Activated gamma-delta T cell treated with Interleukin-2 at 50 U/mL for 16 hours (primary cell): ENCODE measurements at regions not wholly inside any gene's neighbourhood (a gene's known extent, or its start where the extent isn't known, plus 50 kb on each side); places are given as distances from the start of the nearest gene placed in this dataset.
A peak's percentile ranks its signal among the peaks of the same experiment; 100 is the strongest.

Experiments
- DNase-seq: peaks from one replicate; pipeline ENCODE4 v3.0.0-alpha.2; 2020

DNA sequence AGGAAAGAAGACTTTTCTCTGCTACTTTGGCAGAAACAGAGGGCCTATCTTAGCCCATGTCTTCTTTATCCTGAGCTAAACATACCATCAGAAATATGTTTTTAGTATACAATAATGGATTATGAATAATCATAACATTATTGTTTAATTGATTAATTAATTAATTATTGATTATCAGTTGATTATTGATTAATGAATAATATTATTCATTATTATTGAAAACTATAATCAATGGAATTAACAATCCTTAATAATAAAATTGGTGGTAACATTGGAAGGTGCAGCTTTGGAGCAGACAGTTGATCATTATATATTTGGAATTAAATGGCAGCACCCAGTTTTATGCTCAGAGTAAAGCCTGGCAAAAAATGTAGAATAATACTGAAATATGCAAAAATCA, 655.9 kb upstream of the ARGLU1 start:
- no peak for DNase-seq

DNA sequence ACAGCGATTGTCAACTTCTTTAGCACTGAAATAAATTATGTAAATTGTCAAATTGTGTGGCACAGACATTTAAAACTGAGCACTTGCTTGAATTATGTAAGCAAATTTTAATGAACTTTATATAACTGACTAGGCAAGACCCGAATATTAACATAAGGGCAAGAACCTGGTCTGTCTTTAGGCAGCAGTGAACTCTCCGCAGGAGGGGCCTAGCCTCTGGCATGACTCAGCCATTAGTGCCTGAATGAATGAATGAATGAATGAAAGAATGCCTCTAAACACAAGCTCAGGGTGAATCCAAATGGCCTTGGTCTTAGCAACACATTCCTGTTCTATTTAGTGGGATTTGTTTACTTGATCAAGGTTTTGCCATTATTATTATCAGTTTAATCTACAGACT, 654.7 kb upstream of the ARGLU1 start:
- no peak for DNase-seq

DNA sequence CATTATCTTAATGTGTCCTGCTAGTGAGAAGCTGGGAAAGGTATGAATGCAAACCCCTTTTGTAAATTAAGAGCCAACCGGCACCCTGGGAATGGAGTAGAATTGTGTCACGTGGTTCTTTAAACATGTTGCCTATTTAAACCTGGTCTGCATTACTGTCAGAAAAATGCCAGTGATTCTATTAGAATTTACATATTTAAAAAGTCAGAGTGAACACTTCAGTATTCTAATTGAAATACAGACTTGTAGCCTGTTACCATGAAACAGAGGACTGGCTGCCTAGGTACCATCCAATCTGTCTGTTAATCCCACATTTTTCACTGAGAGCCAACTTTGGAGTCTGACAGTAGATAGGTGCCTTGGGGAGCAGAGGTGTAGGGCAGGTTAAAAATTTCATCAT, 652.3 kb upstream of the ARGLU1 start:
- DNase-seq, result no peak

DNA sequence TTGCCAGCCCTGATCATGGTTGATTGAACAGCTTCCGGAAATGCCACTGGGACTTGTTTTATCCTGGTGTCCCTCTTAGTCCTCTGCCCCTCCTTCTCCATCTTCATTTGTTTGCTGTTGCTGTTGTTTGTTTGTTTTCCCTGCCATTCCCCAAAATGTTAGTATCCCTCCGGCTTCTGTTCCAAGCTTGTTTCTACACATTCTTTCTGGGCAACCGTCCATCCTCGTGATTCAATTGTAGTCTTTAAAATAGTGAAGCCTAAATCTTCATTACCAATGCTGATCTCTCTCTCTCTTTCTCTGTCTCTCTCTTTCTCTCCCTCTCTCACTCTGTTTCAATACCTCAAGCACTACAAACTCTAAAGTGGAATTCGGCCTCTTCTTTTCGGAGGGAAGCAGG, 649.3 kb upstream of the ARGLU1 start:
- no peak for DNase-seq

DNA sequence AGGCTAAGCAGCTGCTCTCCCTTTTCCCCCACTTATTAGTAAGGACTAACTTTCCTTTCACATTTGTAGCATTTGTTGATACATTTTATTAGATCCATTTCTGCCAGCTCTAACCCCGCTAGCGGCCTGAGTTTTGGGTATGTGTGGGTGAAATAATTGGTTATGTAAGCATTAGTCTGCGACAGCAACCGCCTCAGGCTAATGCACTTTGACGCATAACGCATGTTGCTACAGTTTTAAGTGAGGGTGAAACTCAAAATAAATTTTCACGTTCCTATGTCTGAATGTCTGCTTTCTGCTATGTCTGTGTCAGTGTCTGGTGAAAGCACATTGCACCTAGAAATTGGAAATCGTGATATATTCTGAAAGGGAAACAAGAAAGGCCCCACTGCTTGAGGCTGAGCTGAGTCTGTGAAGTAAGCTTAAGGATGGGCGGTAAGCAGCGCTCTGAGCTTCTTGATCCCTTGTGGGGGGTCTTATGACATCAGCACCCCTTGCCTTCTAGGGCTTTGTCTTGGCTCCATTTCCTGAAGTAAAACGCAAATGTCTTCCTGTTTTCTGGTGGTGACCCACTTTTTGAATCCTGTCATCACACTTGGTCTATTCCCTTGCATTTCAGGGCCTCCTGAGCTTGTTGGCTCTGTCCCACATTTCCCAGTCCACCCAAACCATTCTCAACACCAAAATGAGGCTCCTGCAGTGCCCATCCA, 648.3 kb upstream of the ARGLU1 start:
- no peak for DNase-seq

DNA sequence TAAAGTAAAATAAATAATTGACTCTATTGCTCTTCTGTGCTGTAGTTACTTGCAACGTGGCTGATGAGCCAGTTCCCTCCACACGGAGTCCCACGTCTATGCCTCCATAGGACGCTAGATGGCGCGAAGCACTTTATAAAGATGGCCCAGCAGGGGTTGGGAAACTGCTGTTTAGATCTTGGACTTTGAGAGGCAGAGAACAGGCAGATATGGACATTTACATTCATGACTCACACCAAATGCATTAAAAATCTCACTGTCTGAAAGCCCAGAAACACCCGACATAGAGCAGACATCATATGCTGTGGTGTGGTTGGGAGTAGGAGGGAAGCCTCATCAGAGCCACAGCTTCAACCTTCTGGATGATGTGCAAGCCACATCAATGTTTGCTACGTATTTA, 643.1 kb upstream of the ARGLU1 start:
- DNase-seq, result peak; percentile 12

DNA sequence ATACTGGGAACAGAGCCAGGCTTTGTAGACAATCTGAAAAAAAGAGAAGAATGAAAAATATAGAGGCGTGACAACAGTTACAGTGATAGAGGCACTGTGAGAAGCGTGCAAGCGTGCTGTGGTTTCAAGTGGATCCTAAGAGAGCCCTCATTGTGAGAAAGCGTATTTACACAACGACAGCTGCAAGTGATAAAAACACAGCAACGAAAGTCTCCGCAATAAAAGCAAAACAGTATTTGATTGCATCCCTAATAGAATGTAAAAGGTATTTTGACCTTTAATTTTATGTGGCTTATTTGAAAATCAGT, 642.7 kb upstream of the ARGLU1 start:
- no peak for DNase-seq

DNA sequence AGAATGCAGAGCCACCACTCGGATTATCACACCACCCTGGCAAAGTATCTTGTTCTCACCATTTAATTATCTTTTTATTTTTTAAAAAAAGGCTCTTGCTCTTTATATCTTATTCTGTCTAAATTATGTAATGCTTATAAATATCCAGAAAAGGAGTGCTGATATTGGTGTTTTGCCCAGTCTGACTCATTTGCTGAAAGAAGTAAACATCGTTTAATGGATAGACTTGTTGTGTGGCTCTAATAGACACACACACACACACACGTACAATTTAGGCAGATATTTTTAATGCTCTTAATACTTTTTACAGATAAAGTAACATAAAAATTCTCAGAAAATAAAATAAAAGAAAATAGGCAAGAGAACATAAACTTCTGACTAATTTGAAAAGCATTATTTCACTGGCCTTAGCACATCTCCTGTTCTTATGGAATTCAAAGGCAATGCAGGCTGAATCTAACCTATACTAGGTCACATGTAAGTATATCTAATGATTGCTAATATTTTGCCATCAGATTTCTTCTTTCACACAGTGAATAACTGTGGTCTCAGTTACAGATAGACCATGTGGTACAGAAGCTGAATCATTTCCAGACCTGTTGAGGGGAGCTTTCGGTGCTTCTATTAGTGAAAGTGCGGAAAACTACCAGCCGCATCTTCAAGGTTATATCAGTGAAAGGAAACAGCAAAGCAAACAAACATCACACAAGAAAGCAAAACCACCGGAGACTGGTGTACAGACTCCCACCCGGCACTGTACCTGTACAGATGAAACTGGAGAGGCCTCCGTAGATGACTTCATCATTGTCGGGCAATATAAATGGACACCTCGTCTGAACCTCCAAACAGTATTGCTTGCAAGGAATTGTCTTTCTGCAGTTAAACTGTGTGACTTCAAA, 642.1 kb upstream of the ARGLU1 start:
- no peak for DNase-seq

DNA sequence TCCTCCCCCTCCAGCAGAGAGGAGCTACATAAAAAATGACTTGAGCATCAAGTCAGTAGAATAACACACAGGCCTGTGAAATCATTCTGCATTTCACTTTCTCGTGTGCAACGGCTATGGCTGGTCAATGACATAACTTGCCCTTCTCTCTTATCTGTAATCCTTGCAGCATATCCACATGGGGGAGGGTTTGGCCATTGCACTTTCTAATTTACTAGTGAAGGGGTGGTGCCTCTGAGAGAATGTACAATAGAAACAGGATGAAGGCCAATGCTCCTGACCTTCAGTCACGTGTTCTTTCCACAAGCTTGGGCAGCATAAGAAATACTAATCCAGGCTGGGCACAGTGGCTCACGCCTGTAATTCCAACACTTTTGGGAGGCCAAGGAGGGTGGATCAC, 641.0 kb upstream of the ARGLU1 start:
- DNase-seq, result no peak

DNA sequence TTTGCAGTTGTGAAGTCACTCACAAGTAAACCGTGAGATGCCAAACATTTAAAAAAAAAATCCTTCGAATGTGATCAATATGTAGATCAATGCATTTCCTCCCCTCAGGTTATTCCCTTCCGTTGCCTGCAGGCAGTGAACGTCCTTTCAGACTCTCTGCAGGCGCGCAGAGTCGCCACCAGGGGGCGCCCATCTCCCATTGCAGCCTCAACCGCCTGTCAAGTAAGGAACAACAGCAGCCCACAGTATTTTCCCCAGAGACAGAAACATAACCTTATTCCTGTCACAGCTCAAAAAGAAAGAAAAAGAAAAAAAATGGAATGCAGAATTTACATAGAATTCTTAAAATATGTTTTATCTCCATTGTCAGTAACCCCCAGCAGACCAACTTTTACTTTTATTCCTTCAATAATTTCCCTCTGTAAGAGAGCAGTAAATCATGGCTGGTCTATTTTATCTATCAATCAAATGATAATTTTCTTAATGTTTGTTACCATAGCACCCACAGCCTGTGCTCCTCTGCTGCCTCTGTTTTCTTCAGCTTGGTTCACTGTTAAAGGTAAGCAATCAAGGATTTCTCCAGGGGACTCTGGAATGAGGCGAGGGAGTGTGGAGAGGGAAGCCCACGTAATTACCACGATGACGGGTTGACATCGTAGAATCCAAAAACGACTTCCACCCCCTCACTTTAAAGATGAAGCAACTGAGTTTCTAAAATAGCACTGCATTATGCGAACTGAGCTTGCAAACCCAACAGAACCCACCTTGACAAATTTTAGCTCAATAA, 637.6 kb upstream of the ARGLU1 start:
- DNase-seq, result peak; percentile 42

DNA sequence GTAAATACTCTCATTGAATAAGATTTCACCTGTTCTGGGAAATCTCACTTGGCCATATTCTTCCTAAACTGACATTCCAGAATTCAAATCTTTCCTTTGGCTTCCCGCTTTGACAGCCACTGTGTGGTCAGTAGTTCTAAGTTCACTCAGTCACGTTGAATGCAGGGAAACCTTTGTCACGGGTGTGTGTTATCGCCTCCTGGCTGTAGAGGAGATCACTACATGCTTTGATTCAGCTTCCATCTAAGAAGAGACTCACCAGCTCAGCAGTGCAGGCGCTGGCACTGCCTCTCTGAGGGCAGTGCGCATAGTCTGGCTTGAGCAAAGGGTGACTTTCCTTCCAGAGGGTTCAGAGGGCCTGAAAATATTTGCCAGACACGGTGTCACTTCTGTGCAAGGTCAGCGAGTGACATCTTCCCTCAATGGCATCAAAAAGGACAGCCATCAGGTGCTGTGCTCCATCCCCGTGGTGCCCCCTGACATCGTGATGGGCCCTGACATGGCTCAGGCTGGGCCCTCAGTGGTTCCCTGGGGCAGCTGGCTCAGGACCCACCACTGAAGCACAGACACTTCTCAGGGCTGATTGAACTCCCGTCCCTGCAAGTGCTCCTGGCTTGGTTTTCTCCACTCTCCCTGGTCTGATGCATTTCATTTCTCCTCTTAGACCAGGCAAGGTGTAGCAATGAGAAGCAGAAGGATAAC, 635.4 kb upstream of the ARGLU1 start:
- DNase-seq, result no peak

DNA sequence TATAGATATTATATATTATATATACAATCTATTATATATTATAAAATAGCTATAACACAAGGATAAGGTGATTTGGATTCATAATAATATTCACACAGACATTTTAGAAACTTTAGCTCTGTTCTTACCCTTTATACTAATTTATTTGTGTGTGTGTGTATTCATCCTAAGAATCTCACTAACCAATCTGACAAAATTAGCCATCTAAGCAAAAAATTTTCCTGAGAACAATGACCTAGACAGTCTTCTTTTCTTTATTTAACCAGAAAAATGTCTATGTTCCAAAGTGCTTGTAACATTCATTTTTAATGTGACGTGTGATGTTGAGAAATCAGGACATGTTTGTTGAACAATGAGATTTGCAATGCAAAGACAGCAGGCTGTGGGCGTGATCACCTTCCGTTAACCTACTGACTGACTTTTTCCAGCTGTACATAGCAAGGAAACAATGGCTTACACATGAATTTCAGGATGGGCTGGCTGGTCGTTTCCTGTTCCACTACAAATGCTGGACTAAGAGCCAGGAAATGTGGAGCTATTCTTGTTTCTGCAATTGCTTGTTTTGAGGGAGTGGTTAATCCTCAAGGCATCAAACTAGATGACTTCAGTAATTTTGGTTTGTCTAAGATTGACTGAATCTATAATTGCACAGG, 634.6 kb upstream of the ARGLU1 start:
- DNase-seq, result no peak

DNA sequence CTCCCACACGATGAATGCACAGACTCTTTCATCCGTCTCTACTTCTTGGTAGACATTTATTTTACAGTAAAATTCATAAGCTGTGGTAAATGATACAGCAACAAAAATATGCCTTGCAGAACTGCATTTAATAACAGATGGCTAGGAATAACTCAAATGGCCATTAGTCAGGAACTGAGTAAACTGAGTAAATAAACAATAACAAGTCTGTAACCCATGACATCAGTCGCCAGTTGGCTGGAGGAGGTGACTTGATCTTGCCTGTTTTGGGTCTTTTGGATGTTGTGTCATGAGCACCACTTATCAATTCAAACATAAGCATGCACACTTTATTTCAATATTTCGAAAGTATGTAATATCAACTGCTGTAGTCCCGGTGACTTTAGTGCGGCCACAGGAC, 632.6 kb upstream of the ARGLU1 start:
- no peak for DNase-seq

DNA sequence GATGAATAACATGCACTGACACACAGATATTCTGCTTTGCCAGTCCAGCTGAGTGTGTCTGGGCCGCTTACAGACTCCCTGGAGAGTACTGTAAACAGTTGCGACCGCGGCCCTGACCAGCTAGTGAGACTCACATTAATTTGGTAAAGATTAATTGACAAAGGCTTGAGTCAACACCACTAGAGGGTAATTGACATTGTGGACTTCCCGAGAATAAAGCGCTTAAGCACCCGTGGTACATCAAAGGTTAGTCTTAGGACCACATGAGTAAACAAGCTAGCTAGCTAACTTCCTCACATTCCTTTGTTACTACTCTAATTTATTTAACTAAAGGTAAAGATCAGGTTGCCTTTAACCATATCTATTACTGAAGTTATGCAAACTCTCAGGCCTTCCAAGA, 624.4 kb upstream of the ARGLU1 start:
- DNase-seq, result no peak

DNA sequence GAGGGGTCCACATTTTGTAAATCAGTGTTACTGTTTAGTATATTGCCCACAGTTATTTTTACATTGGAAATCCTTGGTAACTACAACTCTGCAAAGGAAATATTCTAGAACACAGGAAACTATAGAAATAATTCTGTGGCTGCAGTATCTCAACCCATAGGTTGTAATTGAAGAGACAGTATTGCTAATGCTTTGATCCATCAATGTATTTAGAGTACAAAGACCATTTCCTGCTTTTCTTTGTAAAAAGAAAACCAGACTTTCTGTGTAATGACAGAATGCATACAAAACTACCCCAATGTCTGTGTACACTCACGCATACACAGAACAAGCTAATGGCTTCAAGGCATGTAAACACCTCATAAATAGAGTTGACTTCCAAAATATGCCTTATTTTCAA, 622.1 kb upstream of the ARGLU1 start:
- no peak for DNase-seq

DNA sequence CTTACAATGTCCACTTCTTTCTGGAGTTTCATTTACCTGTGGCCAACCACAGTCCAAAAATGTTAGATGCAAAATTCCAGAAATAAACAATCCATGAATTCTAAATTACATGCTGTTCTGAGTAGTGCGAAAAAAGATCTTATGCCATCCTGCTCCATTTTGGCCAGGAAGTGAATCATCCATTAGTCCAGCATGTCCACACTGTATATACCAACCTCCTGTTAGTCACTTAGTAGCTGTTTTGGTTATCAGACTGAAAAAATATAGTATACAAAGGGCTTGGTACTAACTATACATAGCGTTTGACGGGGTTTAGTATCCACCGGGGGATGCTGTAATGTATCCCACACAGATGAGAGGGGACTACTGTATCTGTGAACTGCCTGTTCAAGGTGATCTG, 618.0 kb upstream of the ARGLU1 start:
- no peak for DNase-seq

DNA sequence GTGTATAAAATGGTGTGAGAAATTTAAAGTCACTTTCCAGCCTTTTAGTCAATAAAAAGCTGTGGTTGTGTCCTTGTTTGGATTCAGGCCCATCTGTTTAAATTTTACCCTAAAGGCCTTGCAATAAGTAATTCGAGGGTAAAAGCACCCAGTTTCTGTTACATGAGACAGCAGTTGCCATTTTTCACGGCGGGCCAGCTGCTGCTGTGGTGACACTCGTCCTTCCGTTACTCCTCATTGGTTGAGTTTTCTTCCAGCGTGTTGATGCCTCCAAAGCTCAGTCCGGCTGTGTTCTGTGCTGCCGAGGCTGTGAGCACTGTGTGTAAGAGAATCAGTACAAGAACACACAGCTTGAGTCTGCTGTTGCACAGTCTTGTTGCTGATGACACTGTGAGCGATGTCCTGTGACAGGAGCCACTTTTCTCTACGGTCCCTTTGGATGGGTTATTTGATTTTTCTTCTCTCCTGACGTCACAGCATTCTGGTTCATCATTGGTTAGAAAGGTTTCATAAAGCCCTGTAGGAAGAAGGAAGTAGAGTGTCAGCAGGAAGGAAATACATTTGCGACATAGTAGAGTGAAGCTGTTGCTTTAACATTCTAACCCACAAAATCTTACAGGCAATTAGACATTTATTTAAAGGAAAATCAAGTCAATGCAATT, 602.5 kb upstream of the ARGLU1 start:
- no peak for DNase-seq

DNA sequence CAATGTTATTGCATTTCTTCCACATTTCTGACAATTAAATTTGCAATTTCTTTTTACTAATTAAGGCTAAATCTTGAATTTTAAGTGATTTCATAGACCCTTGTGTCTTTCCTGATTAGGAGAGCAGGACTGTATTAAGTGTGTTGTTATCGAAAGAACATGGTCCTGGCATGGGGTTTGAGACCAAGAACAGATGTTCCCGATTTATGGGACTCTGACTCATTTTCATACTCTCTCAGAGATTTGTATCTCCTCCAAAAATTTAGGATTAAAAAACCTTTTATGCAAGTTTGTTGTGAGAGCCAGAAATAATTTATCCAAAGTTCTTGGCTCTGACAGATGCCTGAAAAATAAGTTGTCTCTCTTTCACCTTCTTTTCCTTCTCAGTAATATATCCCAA, 589.3 kb upstream of the ARGLU1 start:
- no peak for DNase-seq

DNA sequence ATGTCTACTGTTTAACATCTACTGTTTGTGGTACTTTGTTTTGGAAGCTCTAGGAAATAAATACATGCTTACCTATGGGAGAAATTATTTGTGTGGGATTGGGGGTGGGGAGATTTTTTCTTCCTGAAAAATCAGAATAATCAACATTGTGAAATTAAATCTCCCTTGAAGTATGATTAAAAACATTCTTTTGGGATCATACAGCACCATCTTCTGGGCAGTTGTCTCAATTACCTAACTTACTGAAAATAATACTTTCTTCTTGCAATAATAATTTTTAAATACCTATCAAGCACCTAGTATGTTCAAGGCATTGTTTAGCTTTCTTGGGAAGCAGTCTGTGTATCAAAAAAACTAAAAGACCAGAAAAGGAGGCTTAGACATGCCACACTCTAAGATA, 576.5 kb upstream of the ARGLU1 start:
- no peak for DNase-seq

DNA sequence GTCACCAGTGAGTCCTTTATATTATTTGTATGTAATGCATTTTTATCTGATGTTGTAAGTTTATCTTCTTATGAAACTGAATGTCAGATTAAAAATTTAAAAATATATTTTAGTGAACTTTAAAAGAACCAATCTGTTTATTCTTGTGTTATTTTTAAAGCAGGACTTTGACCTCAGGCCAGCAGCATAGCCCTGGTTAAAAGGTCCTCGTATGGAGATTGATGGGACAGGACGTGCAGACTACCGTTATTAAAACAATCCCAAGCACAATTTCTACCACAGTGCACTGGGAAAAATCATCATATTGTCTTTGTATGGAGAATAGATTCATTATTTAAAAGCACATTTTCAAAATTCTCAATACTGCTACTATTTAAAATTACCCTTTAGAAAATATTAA, 573.8 kb upstream of the ARGLU1 start:
- DNase-seq, result no peak

DNA sequence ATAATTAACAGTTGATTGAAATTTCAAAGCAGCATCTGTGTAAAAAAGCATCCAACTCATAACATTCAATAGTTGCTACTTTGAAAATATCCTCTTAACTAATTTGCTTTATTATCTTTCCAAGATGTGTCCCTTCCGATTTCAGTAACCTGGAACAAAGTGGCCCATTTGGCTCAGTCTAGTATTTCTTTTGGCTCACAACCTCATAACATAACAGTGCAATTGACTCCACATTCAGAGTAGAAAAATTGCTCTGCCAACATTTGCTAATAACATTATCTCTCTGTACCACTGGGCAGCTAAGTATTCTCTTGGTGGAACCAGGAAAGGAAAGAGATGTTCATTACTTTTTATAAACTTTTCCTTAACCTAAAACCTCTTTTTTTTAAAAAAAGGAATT, 571.1 kb upstream of the ARGLU1 start:
- DNase-seq, result no peak

DNA sequence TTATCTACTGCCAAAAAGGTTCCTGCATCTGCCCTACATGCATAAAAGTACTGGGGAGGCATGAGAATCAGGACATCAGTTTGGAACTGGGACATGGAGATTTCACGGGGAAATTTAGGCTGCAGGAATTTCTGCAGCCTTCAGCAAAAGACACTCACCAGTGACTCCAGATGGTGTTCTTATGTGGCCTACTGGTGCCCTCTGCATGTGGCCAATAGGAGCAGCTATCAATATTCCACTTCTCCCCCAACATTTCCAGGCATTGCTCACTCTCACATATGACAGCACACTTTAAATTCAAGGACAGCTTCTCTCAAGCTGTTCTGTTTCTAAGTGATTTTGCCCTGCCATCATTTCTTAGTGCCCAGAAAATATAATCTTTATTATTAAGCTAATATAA, 570.5 kb upstream of the ARGLU1 start:
- no peak for DNase-seq
